GM20000 (cell line): ENCODE measurements at regions not wholly inside any gene's neighbourhood (a gene's known extent, or its start where the extent isn't known, plus 50 kb on each side); places are given as distances from the start of the nearest gene placed in this dataset.

Experiments used
- DNase-seq: peaks from one replicate; pipeline ENCODE4 v3.0.0; 2012; ENCODE audit warnings: low spot score
- TF ChIP-seq, protein P1 (sequence below): IDR thresholded peaks from 2 replicates; pipeline ENCODE4 v1.5.1; 2012; ENCODE audit warnings: mild to moderate bottlenecking, control low read depth; ENCODE audit errors: extremely low read depth, missing control alignments

DNA sequence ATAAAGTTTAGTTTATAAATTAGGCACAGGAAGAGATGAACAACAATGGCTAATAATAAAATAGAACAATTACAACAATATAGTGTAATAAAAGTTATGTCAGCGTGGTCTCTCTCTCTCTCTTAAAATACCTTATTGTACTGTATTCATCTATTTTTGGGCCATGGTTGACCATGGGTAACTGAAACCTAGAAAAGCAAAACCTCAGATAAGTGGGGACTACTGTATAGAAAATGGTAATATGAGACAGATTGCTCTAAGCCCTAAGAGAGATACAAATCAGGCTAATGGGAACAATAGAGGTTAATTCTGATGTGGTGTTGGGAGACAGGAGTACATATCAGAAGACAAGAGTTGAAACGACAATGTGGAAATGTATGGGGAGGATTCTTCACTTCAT, 86.2 kb downstream of the ZNF365 start:
- TF ChIP-seq, protein P1, sequence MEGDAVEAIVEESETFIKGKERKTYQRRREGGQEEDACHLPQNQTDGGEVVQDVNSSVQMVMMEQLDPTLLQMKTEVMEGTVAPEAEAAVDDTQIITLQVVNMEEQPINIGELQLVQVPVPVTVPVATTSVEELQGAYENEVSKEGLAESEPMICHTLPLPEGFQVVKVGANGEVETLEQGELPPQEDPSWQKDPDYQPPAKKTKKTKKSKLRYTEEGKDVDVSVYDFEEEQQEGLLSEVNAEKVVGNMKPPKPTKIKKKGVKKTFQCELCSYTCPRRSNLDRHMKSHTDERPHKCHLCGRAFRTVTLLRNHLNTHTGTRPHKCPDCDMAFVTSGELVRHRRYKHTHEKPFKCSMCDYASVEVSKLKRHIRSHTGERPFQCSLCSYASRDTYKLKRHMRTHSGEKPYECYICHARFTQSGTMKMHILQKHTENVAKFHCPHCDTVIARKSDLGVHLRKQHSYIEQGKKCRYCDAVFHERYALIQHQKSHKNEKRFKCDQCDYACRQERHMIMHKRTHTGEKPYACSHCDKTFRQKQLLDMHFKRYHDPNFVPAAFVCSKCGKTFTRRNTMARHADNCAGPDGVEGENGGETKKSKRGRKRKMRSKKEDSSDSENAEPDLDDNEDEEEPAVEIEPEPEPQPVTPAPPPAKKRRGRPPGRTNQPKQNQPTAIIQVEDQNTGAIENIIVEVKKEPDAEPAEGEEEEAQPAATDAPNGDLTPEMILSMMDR: no peak
- no peak for DNase-seq

DNA sequence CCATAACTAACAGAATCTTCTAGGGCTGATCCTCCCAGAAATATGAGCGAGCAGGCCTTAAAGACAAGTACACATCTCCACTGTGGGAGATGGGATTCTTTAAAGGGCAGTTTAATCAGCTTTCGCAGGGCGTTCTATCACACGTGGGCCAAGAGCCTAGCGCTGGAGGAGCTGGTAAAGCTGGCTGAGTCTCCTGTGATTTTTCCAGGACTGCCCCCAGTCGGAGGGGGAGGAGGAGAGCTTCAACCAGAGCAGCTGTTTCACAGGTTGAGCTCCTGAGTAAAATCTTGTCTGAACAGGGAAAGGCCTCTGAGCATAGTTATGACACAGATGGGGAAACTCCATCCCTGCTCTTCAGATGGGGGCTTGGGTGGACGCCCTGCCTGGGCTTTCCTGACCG, 87.0 kb downstream of the ZNF365 start:
- TF ChIP-seq, protein P1: no peak
- DNase-seq: no peak

DNA sequence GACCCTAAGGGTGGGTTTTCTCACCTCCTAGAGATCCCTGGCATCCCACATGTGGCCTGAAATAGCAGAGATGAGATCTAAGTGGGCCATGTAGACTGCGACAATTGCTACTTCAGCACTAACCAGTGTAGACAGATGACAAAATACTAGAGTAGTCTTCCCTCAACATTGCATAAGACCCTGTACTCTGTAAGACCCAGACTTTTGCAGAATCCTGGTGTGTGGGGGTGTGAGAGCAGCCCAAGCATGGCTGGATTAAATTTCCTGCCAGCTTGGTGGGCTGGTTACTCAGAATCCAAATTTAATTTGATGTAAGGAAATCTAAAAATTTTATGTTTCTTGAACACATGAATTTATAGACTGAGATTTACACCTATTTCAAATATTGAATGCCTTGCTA, 88.3 kb downstream of the ZNF365 start:
- TF ChIP-seq, protein P1: no peak
- no peak for DNase-seq

DNA sequence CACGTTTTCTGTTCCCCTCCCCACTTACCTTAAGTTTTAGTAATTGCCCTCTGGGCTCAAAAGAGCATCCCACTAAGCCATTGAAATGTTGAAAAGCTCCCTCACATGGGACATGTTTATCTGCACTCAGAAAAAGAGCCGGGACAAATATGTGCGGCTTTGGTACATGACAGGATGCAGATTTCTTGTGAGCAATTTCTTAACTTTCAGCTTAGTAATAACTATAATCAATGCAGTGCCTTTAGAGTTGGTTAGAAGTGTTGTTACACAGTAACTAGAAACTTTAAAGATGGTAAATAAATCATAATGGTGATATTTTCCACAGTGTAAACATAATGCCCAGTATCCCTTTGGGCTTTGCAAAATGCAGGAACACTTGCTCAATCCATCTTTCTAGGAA, 89.2 kb downstream of the ZNF365 start:
- TF ChIP-seq, protein P1: no peak
- no peak for DNase-seq

- TF ChIP-seq, protein P1: no peak
- no peak for DNase-seq
Observed at GRCh38 chr10:62464308-62464707, 90.1 kb downstream of the ZNF365 start.

DNA sequence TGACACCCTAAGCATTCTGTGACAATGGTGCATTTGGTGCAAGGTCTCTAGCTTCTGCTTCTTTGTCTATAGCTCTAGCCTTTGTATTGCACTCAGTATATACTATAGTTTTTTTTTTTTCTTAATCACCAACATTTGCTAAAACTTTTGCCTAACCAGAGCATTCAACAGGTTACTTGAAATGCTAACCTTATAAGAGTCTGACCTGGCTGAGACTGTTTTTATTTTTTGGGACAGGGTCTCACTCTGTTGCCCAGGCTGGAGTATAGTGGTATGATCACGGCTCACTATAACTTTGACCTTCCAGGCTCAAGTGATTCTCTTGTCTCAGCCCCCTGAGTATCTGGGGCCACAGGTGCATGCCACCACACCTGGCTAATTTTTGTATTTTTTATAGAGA, 92.4 kb downstream of the ZNF365 start:
- DNase-seq: no peak
- TF ChIP-seq, protein P1: no peak

DNA sequence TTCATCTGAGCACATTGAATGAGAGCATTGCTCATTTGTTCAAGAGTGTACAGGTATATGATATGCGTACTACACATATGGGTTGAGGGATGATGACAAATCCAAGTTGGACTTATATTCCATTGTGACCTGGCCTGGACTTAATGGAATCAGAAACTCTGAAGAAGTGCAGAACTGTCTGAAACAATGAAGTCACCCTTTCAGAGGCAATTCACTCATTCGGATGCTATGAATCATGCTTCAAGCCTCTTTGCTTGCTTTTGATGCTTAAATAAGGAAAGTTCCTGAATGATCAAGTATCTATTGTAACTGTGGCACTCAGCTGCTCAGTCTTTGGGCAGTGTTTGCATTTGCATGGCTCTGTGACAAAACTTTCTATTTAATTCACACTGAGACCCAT, 93.4 kb downstream of the ZNF365 start:
- TF ChIP-seq, protein P1: no peak
- no peak for DNase-seq
